ENCODE measurements at regions not wholly inside any gene's neighbourhood (a gene's known extent, or its start where the extent isn't known, plus 50 kb on each side); places are given as distances from the start of the nearest gene placed in this dataset.
"Not testable (repeated sequence)": the region's sequence is repeated elsewhere in the genome, so short reads cannot be mapped to it uniquely, and the experiment has no call there.

DNA sequence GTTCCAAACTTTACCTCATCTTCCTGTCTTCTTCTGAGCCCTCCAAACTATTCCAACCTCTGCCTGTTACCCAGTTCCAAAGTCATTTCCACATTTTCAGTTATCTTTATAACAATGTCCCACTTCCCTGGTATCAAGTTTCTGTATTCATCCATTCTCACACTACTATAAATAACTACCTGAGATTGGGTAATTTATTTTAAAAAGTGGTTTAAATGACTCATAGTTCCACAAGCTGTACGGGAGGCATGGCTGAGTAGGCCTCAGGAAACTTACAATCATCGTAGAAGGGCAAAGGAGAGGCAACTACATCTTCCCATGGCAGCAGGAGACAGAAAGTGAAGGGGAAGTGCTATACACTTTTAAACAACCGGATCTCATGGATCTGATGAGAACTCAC, 428.5 kb upstream of the RGS18 start:
- Mint-ChIP-seq H3K9me3 (ENCODE audit: low read depth) (peaks cover 16% of the 10 kb centered on the region), H3K27me3 (no peaks in the 10 kb centered on the region), H3K4me1 (ENCODE audit: low read depth) (no peaks in the 10 kb centered on the region), H3K4me3 (ENCODE audit: low read depth) (no peak overlapping the region), H3K36me3 (ENCODE audit: insufficient read depth) (peaks cover 2% of the 10 kb centered on the region), H3K27ac (no peak overlapping the region)
- TF ChIP-seq, protein P1, sequence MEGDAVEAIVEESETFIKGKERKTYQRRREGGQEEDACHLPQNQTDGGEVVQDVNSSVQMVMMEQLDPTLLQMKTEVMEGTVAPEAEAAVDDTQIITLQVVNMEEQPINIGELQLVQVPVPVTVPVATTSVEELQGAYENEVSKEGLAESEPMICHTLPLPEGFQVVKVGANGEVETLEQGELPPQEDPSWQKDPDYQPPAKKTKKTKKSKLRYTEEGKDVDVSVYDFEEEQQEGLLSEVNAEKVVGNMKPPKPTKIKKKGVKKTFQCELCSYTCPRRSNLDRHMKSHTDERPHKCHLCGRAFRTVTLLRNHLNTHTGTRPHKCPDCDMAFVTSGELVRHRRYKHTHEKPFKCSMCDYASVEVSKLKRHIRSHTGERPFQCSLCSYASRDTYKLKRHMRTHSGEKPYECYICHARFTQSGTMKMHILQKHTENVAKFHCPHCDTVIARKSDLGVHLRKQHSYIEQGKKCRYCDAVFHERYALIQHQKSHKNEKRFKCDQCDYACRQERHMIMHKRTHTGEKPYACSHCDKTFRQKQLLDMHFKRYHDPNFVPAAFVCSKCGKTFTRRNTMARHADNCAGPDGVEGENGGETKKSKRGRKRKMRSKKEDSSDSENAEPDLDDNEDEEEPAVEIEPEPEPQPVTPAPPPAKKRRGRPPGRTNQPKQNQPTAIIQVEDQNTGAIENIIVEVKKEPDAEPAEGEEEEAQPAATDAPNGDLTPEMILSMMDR (IDR thresholded peaks at IDR 0.05; ENCODE audit: unreplicated experiment) = no peak
- DNase-seq (ENCODE audit: low spot score, unreplicated experiment) = no peak

DNA sequence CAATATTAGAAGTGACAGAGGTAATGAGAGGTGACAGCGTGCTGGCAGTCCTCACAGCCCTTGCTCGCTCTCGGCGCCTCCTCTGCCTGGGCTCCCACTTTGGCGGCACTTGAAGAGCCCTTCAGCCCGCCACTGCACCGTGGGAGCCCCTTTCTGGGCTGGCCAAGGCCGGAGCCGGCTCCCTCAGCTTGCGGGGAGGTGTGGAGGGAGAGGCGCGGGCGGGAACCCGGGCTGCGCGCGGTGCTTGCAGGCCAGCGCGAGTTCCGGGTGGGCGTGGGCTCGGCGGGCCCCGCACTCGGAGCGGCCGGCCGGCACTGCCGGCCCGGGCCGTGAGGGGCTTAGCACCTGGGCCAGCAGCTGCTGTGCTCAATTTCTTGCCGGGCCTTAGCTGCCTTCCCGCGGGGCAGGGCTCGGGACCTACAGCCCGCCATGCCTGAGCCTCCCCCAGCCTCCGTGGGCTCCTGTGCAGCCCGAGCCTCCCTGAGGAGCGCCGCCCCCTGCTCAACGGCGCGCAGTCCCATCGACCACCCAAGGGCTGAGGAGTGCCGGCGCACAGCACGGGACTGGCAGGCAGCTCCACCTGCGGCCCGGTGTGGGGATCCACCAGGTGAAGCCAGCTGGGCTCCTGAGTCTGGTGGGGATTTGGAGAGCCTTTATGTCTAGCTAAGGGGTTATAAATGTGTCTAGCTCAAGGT, 426.5 kb upstream of the RGS18 start:
- H3K27me3 Mint-ChIP-seq; H3K36me3 Mint-ChIP-seq (ENCODE audit: insufficient read depth); H3K4me3 Mint-ChIP-seq (ENCODE audit: low read depth); DNase-seq (ENCODE audit: low spot score, unreplicated experiment); H3K4me1 Mint-ChIP-seq (ENCODE audit: low read depth); H3K27ac Mint-ChIP-seq: not testable (repeated sequence)
- peaks cover 18% of the 10 kb centered on the region for H3K9me3 Mint-ChIP-seq (ENCODE audit: low read depth)

DNA sequence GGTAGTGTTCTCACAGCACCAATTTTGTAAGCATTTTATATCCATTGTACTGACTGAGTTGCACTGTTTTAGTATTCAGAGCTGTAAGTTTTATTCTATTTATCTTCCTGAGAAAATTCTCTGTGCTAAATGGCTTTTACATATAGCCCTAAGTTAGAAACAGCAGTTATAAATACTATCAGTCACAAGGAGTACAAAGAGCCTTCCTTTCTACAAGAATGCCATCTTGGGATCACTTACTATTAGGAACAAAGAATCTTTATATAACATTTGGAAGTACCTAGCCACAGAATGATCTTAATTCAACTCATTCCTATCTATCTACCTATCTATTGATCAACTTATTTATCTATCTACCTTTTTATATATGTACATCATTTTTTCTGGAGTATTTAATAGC, 423.9 kb upstream of the RGS18 start:
- TF ChIP-seq, protein P1 (IDR thresholded peaks at IDR 0.05; ENCODE audit: unreplicated experiment) = no peak
- Mint-ChIP-seq H3K27ac (no peak overlapping the region), H3K36me3 (ENCODE audit: insufficient read depth) (peaks cover 2% of the 10 kb centered on the region), H3K27me3 (no peaks in the 10 kb centered on the region), H3K4me1 (ENCODE audit: low read depth) (no peaks in the 10 kb centered on the region), H3K9me3 (ENCODE audit: low read depth) (peaks cover 18% of the 10 kb centered on the region), H3K4me3 (ENCODE audit: low read depth) (no peak overlapping the region)
- DNase-seq (ENCODE audit: low spot score, unreplicated experiment) = no peak

DNA sequence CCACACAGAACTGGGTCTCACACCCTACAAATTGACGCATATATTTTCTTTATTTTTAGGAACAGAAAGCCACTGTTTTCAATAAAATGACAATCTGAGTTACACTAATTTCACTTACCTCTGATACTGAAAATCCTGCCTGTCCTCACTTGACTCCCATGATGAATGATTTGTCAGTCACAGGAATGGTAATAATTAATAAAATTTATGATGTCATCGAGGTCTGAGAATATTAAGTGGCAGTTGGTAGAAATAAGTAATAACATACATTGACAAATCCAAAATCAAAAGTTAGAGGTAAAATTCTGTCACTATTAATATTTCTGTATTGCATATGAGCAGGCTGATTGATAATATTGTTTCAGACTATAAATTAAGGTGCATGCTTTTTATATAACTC, 418.7 kb upstream of the RGS18 start:
- H3K9me3 Mint-ChIP-seq (ENCODE audit: low read depth) = peaks cover 2% of the 10 kb centered on the region
- DNase-seq (ENCODE audit: low spot score, unreplicated experiment) = no peak
- H3K27me3 Mint-ChIP-seq = no peaks in the 10 kb centered on the region
- TF ChIP-seq, protein P1 (IDR thresholded peaks at IDR 0.05; ENCODE audit: unreplicated experiment) = no peak
- no peaks in the 10 kb centered on the region for H3K36me3 Mint-ChIP-seq (ENCODE audit: insufficient read depth)
- H3K4me3 Mint-ChIP-seq (ENCODE audit: low read depth) = no peak overlapping the region
- no peak overlapping the region for H3K27ac Mint-ChIP-seq
- no peaks in the 10 kb centered on the region for H3K4me1 Mint-ChIP-seq (ENCODE audit: low read depth)

DNA sequence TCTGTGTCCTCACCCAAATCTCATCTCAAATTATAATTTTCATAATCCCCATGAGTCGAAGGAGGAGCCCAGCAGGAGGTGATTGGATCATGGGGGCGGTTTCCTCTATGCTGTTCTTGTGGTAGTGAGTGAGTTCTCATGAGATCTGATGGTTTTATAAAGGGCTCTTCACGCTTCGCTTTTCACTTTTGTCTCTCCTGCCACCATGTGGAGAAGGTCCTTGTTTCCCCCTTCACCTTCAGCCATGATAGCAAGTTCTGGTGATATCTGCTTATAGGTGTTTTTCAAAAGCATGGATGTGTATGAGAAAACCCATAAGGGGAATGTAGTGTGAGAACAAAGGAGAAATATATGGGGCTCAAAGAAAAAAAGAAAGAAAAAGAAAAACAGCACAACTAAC, 405.9 kb upstream of the RGS18 start:
- Mint-ChIP-seq H3K27me3 (no peaks in the 10 kb centered on the region), H3K9me3 (ENCODE audit: low read depth) (peaks cover 7% of the 10 kb centered on the region), H3K4me1 (ENCODE audit: low read depth) (no peaks in the 10 kb centered on the region), H3K4me3 (ENCODE audit: low read depth) (no peak overlapping the region), H3K36me3 (ENCODE audit: insufficient read depth) (no peaks in the 10 kb centered on the region), H3K27ac (no peak overlapping the region)
- TF ChIP-seq, protein P1 (IDR thresholded peaks at IDR 0.05; ENCODE audit: unreplicated experiment) = no peak
- no peak for DNase-seq (ENCODE audit: low spot score, unreplicated experiment)

DNA sequence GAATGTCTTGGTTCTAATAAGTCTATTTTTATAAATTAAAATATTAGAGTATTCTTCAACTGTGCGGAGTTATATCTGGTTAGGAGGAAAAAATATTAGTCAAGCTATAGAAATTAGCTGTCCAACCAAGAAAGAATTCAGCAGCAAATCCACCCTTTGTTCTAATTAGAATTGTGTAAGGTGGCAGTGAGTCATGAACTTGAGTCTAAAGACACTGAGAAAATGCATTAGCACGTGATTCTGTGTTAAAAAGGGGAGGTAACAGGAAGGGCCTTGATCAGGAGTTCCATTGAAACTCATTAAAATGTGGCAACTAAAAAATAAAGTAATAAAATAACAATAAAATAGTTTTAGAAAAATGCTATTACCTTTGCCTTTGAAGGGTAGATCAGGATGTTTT, 398.2 kb upstream of the RGS18 start:
- no peaks in the 10 kb centered on the region for H3K4me1 Mint-ChIP-seq (ENCODE audit: low read depth)
- TF ChIP-seq, protein P1 (IDR thresholded peaks at IDR 0.05; ENCODE audit: unreplicated experiment) = no peak
- no peaks in the 10 kb centered on the region for H3K27me3 Mint-ChIP-seq
- H3K27ac Mint-ChIP-seq = no peak overlapping the region
- no peak for DNase-seq (ENCODE audit: low spot score, unreplicated experiment)
- no peaks in the 10 kb centered on the region for H3K36me3 Mint-ChIP-seq (ENCODE audit: insufficient read depth)
- H3K9me3 Mint-ChIP-seq (ENCODE audit: low read depth) = no peaks in the 10 kb centered on the region
- no peak overlapping the region for H3K4me3 Mint-ChIP-seq (ENCODE audit: low read depth)

Measured in progenitor cell of endocrine pancreas (in vitro differentiated cells).